A673 (cell line): ENCODE measurements at regions not wholly inside any gene's neighbourhood (a gene's known extent, or its start where the extent isn't known, plus 50 kb on each side); places are given as distances from the start of the nearest gene placed in this dataset.

Experiments used
- BruUV-seq: library from RNA; stranded (reverse); fragments of 400-500 nt; replicated peaks from 2 replicates; lab custom pipeline; 2021; lab: Mats Ljungman, UMichigan
- CTCF ChIA-PET: fragments of 300-600 bp; sonication (Branson Sonifier 250); formaldehyde crosslinking; loops from one replicate; lab custom pipeline; 2022; ENCODE audit warnings: antibody characterized with exemption; lab: Charles Lee
- POLR2A ChIA-PET: fragments of 300-600 bp; sonication (Branson Sonifier 250); formaldehyde crosslinking; loops from one replicate; lab custom pipeline; 2022; ENCODE audit warnings: antibody characterized with exemption; ENCODE audit not compliant: low non-redundant PET; lab: Charles Lee
- DNase-seq: peaks from one replicate; pipeline ENCODE4 v3.0.0-alpha.2; 2015; ENCODE audit warnings: low spot score
- H3K27ac ChIP-seq: fragments of 200-600 bp; sonication (generic); 2 replicates; pipeline ENCODE4 v1.5.1; 2016; ENCODE audit warnings: mixed run types, low read depth, mild to moderate bottlenecking, mixed read lengths, antibody characterized with exemption, low read length; ENCODE audit not compliant: poor library complexity, severe bottlenecking
- H3K27me3 ChIP-seq: fragments of 200-600 bp; sonication (generic); replicated peaks from 2 replicates; pipeline ENCODE4 v1.6.1; 2017; ENCODE audit warnings: mixed run types, low read depth, mild to moderate bottlenecking, mixed read lengths, antibody characterized with exemption, low read length; ENCODE audit not compliant: insufficient read depth, poor library complexity
- H3K36me3 ChIP-seq: fragments of 200-600 bp; sonication (generic); 2 replicates; pipeline ENCODE4 v1.6.1; 2016; ENCODE audit warnings: mixed run types, mild to moderate bottlenecking, mixed read lengths, antibody characterized with exemption, low read length; ENCODE audit not compliant: insufficient read depth, poor library complexity, severe bottlenecking
- H3K4me1 ChIP-seq: fragments of 200-600 bp; sonication (generic); 2 replicates; pipeline ENCODE4 v1.6.1; 2017; ENCODE audit warnings: mixed run types, mild to moderate bottlenecking, mixed read lengths, antibody characterized with exemption, low read length; ENCODE audit not compliant: insufficient read depth, poor library complexity, severe bottlenecking
- H3K4me3 ChIP-seq: fragments of 200-600 bp; sonication (generic); 2 replicates; pipeline ENCODE4 v1.5.1; 2016; ENCODE audit warnings: low read depth, mixed run types, mild to moderate bottlenecking, mixed read lengths, low read length; ENCODE audit not compliant: poor library complexity, severe bottlenecking
- H3K9me3 ChIP-seq: fragments of 200-600 bp; sonication (generic); 2 replicates; pipeline ENCODE4 v1.6.1; 2016; ENCODE audit warnings: mixed run types, low read depth, mild to moderate bottlenecking, mixed read lengths, antibody characterized with exemption, low read length; ENCODE audit not compliant: poor library complexity, severe bottlenecking
- EZH2 ChIP-seq: fragments of 200-600 bp; sonication (generic); IDR thresholded peaks from 2 replicates; pipeline ENCODE4 v1.6.1; 2017; ENCODE audit warnings: borderline replicate concordance, low read depth, mild to moderate bottlenecking, mixed read lengths, antibody characterized with exemption, low read length; ENCODE audit not compliant: poor library complexity, severe bottlenecking
- intact Hi-C: fragments of 100-400 bp; cut with micrococcal nuclease; formaldehyde crosslinking; loops from one replicate; pipeline ENCODE4 v1.10.0; 2022; ENCODE audit not compliant: unreplicated experiment
- TF ChIP-seq, protein P1 (sequence below): fragments of 300-800, 200-600 bp; sonication (generic); conservative IDR thresholded peaks from 2 replicates; pipeline ENCODE4 v1.5.1; 2017; ENCODE audit warnings: low read depth, mild to moderate bottlenecking, antibody characterized with exemption, low read length, moderate library complexity, mixed read lengths

- no peak for DNase-seq
- Histone ChIP-seq H3K27me3 (no peaks in the 10 kb centered on the region), H3K9me3 (no peaks in the 10 kb centered on the region), H3K36me3 (no peaks in the 10 kb centered on the region), H3K4me1 (no peaks in the 10 kb centered on the region), H3K4me3 (no peak overlapping the region), H3K27ac (no peak overlapping the region)
- no TSS peak for BruUV-seq
- ChIA-PET POLR2A (no interaction called here), CTCF (no interaction called here)
- intact Hi-C loops, result no loop called here
- TF ChIP-seq EZH2, result no peak
- TF ChIP-seq, protein P1, sequence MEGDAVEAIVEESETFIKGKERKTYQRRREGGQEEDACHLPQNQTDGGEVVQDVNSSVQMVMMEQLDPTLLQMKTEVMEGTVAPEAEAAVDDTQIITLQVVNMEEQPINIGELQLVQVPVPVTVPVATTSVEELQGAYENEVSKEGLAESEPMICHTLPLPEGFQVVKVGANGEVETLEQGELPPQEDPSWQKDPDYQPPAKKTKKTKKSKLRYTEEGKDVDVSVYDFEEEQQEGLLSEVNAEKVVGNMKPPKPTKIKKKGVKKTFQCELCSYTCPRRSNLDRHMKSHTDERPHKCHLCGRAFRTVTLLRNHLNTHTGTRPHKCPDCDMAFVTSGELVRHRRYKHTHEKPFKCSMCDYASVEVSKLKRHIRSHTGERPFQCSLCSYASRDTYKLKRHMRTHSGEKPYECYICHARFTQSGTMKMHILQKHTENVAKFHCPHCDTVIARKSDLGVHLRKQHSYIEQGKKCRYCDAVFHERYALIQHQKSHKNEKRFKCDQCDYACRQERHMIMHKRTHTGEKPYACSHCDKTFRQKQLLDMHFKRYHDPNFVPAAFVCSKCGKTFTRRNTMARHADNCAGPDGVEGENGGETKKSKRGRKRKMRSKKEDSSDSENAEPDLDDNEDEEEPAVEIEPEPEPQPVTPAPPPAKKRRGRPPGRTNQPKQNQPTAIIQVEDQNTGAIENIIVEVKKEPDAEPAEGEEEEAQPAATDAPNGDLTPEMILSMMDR, result no peak
Measured at GRCh38 chr4:83172371-83172770, 57.8 kb upstream of the PLAC8 start.

GRCh38 chr4:83171436-83172039 is 57.0 kb upstream of the PLAC8 start:
- ChIA-PET POLR2A (no interaction called here), CTCF (no interaction called here)
- TF ChIP-seq EZH2, result no peak
- TF ChIP-seq, protein P1, result no peak
- H3K36me3 ChIP-seq, result no peaks in the 10 kb centered on the region
- H3K4me3 ChIP-seq, result no peak overlapping the region
- intact Hi-C loops, result no loop called here
- no TSS peak for BruUV-seq
- no peak overlapping the region for H3K27ac ChIP-seq
- no peaks in the 10 kb centered on the region for H3K9me3 ChIP-seq
- H3K27me3 ChIP-seq, result no peaks in the 10 kb centered on the region
- no peak for DNase-seq
- no peaks in the 10 kb centered on the region for H3K4me1 ChIP-seq

DNA sequence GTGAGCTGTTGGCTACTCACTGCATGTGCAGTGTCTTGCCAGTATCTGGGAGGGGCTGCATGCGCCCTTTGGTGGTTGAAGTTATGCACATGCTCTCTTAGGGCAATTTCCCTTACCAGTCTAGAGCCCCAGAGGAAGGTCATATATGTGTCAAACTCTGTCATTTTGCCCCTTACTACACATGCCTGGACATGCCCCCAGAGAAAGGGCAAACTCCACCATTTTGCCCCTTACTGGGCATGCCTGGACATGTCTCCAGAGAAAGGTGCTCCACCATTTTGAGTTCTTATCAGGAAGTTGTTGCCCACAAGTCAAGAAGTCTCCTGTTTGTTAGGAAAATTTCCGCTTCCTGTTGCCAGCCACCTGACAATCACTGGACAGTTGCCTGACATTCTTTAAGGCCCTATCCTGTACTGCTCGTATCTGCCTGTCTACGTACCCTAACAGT is 56.4 kb upstream of the PLAC8 start:
- H3K4me1 ChIP-seq, result no peaks in the 10 kb centered on the region
- no TSS peak for BruUV-seq
- intact Hi-C loops, result no loop called here
- TF ChIP-seq EZH2, result no peak
- TF ChIP-seq, protein P1, result no peak
- CTCF ChIA-PET, result no interaction called here
- H3K4me3 ChIP-seq, result no peak overlapping the region
- DNase-seq, result no peak
- no peak overlapping the region for H3K27ac ChIP-seq
- H3K9me3 ChIP-seq, result no peaks in the 10 kb centered on the region
- H3K27me3 ChIP-seq, result no peaks in the 10 kb centered on the region
- POLR2A ChIA-PET, result no interaction called here
- H3K36me3 ChIP-seq, result no peaks in the 10 kb centered on the region
